HCT116 (cell line): ENCODE measurements at regions not wholly inside any gene's neighbourhood (a gene's known extent, or its start where the extent isn't known, plus 50 kb on each side); places are given as distances from the start of the nearest gene placed in this dataset.

Source experiments
- ATAC-seq: fragments of 200-7000 bp; cut with Tn5 transposase; 2 replicates; pipeline ENCODE4 v1.9.1; 2020; ENCODE audit warnings: mild to moderate bottlenecking, moderate library complexity
- BruUV-seq: library from RNA; stranded (reverse); fragments of 400-500 nt; replicated peaks from 2 replicates; lab custom pipeline; 2021; lab: Mats Ljungman, UMichigan
- CTCF ChIA-PET: fragments of 300-600 bp; sonication (Branson Sonifier 250); formaldehyde crosslinking; loops from one replicate; lab custom pipeline; 2021; ENCODE audit warnings: antibody characterized with exemption; lab: Charles Lee
- POLR2A ChIA-PET: fragments of 300-600, 350-600 bp; sonication (Branson Sonifier 250); formaldehyde crosslinking; loops from one replicate; lab custom pipeline; 2021; ENCODE audit warnings: antibody characterized with exemption; lab: Charles Lee
- RAD21 ChIA-PET, 2 experiments: fragments of 300-600 bp; sonication (Branson Sonifier 250); formaldehyde crosslinking; loops; one replicate each; lab custom pipeline; 2023; ENCODE audit warnings: low total read pairs in 2 of 2; ENCODE audit not compliant: uncharacterized antibody in 2 of 2, unreplicated experiment in 2 of 2, low non-redundant PET in 1 of 2; lab: Charles Lee
- DNase-seq: peaks from one replicate; pipeline ENCODE4 v3.0.0-alpha.2; 2010; ENCODE audit warnings: low read depth, low spot score
- H2AFZ ChIP-seq: fragments of 200-600 bp; shearing (Covaris generic), sonication (generic); 2 replicates; pipeline ENCODE4 v1.6.1; 2017; ENCODE audit warnings: low read depth, mixed run types, mixed read lengths, antibody characterized with exemption, low read length; ENCODE audit not compliant: poor library complexity, severe bottlenecking
- H3K27ac ChIP-seq: 2 replicates; pipeline ENCODE4 v1.5.1; 2012; ENCODE audit warnings: low read depth, low read length
- H3K27me3 ChIP-seq: fragments of 200-600 bp; sonication (generic); 2 replicates; pipeline ENCODE4 v1.6.1; 2016; ENCODE audit warnings: mixed run types, low read length, mixed read lengths; ENCODE audit not compliant: insufficient read depth
- H3K36me3 ChIP-seq, 2 experiments: fragments of 200-500 bp in 1 of 2; fragments of 200-600 bp in 1 of 2; sonication (Bioruptor generic) in 1 of 2; sonication (generic) in 1 of 2; 2 replicates each; pipeline versions ENCODE4 v1.5.1 to v1.6.1; 2014 to 2016; ENCODE audit warnings: low read length in 2 of 2, inconsistent platforms in 1 of 2, mixed read lengths in 1 of 2, mixed run types in 1 of 2; ENCODE audit not compliant: insufficient read depth in 2 of 2, control insufficient read depth in 1 of 2
- H3K4me1 ChIP-seq, 2 experiments: fragments of 200-600 bp in 1 of 2; sonication (generic) in 1 of 2; 2 replicates each; pipeline versions ENCODE4 v1.5.1 to v1.6.1; 2012 to 2017; ENCODE audit warnings: low read length in 2 of 2, inconsistent platforms in 1 of 2, mild to moderate bottlenecking in 1 of 2, mixed read lengths in 1 of 2, mixed run types in 1 of 2, moderate library complexity in 1 of 2; ENCODE audit not compliant: insufficient read depth in 2 of 2, control insufficient read depth in 1 of 2
- H3K4me2 ChIP-seq: fragments of 200-600 bp; sonication (generic); 2 replicates; pipeline ENCODE4 v1.6.1; 2017; ENCODE audit warnings: mixed run types, low read length, mixed read lengths
- H3K4me3 ChIP-seq, 2 experiments: fragments of 200-600 bp in 1 of 2; sonication (generic) in 1 of 2; replicated peaks in 1 of 2; 2 replicates each; pipeline ENCODE4 v1.5.1; 2011 to 2016; ENCODE audit warnings: low read length in 2 of 2, control low read depth in 1 of 2, low read depth in 1 of 2, mild to moderate bottlenecking in 1 of 2, mixed read lengths in 1 of 2, mixed run types in 1 of 2
- H3K79me2 ChIP-seq: fragments of 200-600 bp; sonication (generic); 2 replicates; pipeline ENCODE4 v1.6.1; 2017; ENCODE audit warnings: mild to moderate bottlenecking, mixed run types, low read length, moderate library complexity, mixed read lengths; ENCODE audit not compliant: insufficient read depth
- H3K9ac ChIP-seq: fragments of 200-600 bp; sonication (generic); 2 replicates; pipeline ENCODE4 v1.6.1; 2016; ENCODE audit warnings: low read length, mixed read lengths
- H3K9me2 ChIP-seq: fragments of 200-600 bp; sonication (generic), shearing (Covaris generic); 2 replicates; pipeline ENCODE4 v1.6.1; 2017; ENCODE audit warnings: mixed run types, mild to moderate bottlenecking, moderate library complexity; ENCODE audit not compliant: insufficient read depth
- H3K9me3 ChIP-seq, 2 experiments: fragments of 200-500 bp in 1 of 2; fragments of 200-600 bp in 1 of 2; sonication (Bioruptor generic) in 1 of 2; sonication (generic) in 1 of 2; 2 replicates each; pipeline ENCODE4 v1.6.1; 2014 to 2017; ENCODE audit warnings: low read length in 2 of 2, mixed read lengths in 2 of 2, inconsistent platforms in 1 of 2, low read depth in 1 of 2, mild to moderate bottlenecking in 1 of 2, mixed run types in 1 of 2, moderate library complexity in 1 of 2; ENCODE audit not compliant: control insufficient read depth in 1 of 2, insufficient read depth in 1 of 2
- H4K20me1 ChIP-seq: fragments of 200-600 bp; sonication (generic), shearing (Covaris generic); 2 replicates; pipeline ENCODE4 v1.6.1; 2017; ENCODE audit warnings: mixed run types, mild to moderate bottlenecking, moderate library complexity; ENCODE audit not compliant: insufficient read depth
- CEBPB ChIP-seq: IDR thresholded peaks from 2 replicates; pipeline ENCODE4 v1.6.1; 2012; ENCODE audit warnings: low read depth
- EGR1 ChIP-seq: IDR thresholded peaks from 2 replicates; pipeline ENCODE4 v1.6.1; 2012; ENCODE audit warnings: low read depth
- ELF1 ChIP-seq: IDR thresholded peaks from 2 replicates; pipeline ENCODE4 v1.6.1; 2012; ENCODE audit warnings: low read depth, borderline replicate concordance
- FOSL1 ChIP-seq: IDR thresholded peaks from 2 replicates; pipeline ENCODE4 v1.6.1; 2012; ENCODE audit warnings: low read depth
- JUND ChIP-seq: IDR thresholded peaks from 2 replicates; pipeline ENCODE4 v1.6.1; 2012
- POLR2AphosphoS5 ChIP-seq: IDR thresholded peaks from 2 replicates; pipeline ENCODE4 v1.6.1; 2011; ENCODE audit warnings: mild to moderate bottlenecking, low read depth, low read length, moderate library complexity
- REST ChIP-seq: IDR thresholded peaks from 2 replicates; pipeline ENCODE4 v1.6.1; 2012; ENCODE audit warnings: low read depth
- YY1 ChIP-seq: IDR thresholded peaks from 2 replicates; pipeline ENCODE4 v1.6.1; 2011; ENCODE audit warnings: low read length, low read depth, moderate library complexity, mild to moderate bottlenecking; ENCODE audit not compliant: insufficient replicate concordance; ENCODE audit errors: extremely low read depth
- ZFX ChIP-seq: fragments of 450-650 bp; IDR thresholded peaks from 2 replicates; pipeline ENCODE4 v1.6.1; 2017
- ZNF274 ChIP-seq: fragments of 200-500 bp; sonication (Bioruptor generic); IDR thresholded peaks from 2 replicates; pipeline ENCODE4 v1.6.1; 2014; ENCODE audit warnings: mild to moderate bottlenecking, low read depth, low read length, inconsistent platforms
- intact Hi-C: fragments of 100-400 bp; cut with micrococcal nuclease; formaldehyde crosslinking; loops from 2 replicates; pipeline ENCODE4 v1.10.0; 2022

GRCh38 chr7:131683536-131684125, 127.2 kb upstream of the PODXL start:
- Histone ChIP-seq H3K4me2 (no peak overlapping the region), H3K27ac (no peak overlapping the region), H3K9me2 (no peaks in the 10 kb centered on the region), H4K20me1 (no peaks in the 10 kb centered on the region), H3K36me3 (no peaks in the 10 kb centered on the region), H3K27me3 (peaks cover 32% of the 10 kb centered on the region), H3K9ac (no peak overlapping the region), H3K79me2 (no peaks in the 10 kb centered on the region), H3K9me3 (no peaks in the 10 kb centered on the region), H2AFZ (no peak overlapping the region), H3K4me3 (no peak overlapping the region), H3K4me1 (no peaks in the 10 kb centered on the region)
- ATAC-seq (no peak), DNase-seq (no peak)
- BruUV-seq: no TSS peak
- TF ChIP-seq REST (no peak), ELF1 (no peak), EGR1 (no peak), JUND (no peak), YY1 (no peak), CEBPB (no peak), ZFX (no peak), ZNF274 (no peak), FOSL1 (no peak), POLR2AphosphoS5 (no peak)
- intact Hi-C loops: no loop called here
- ChIA-PET CTCF (no interaction called here), RAD21 (no interaction called here), POLR2A (no interaction called here)
